Mucosa of gallbladder (tissue), 1 donor: ENCODE measurements at regions not wholly inside any gene's neighbourhood (a gene's known extent, or its start where the extent isn't known, plus 50 kb on each side); places are given as distances from the start of the nearest gene placed in this dataset.
"Not testable (repeated sequence)": the region's sequence is repeated elsewhere in the genome, so short reads cannot be mapped to it uniquely, and the experiment has no call there.

Source experiments
- DNase-seq: peaks from one replicate; pipeline ENCODE4 v3.0.0-alpha.2; 2020; ENCODE audit warnings: low spot score
- donor health status: DM: no; HTN: no; CAD: no.

- not testable (repeated sequence) for DNase-seq
Observed at GRCh38 chr9:87041553-87042235, 94.4 kb upstream of the GAS1 start.

GRCh38 chr9:87049929-87050608 lies 102.8 kb upstream of the GAS1 start:
- not testable (repeated sequence) for DNase-seq

DNA sequence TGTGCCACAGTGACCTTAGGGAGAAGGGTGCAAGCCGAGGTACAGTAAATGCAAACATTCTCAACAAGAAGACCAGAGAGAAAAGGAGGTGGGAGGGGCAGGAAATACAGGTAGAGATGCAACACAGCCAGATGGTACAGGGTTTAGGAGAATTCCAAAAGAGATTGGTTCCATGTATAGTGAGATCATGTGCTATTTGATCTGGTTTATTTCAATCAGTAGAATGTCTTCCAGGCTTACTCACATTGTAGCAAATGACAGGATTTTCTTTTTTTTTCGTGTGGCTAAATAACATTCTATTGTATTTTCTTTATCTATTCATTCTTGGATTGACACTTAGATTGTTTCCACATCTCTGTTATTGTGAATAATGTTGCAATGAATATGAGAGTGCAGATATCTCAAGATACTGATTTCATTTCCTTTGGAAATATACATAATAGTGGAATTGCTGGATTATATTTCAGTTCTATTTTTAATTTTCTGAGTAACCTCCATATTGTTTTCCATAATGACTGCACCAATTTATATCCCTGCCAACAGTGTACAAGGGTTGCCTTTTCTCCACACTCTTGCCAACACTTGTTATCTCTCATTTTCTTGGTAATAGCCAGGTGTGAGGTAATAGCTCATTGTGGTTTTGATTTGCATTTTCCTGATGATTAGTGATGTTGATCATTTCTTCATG lies 107.8 kb upstream of the GAS1 start:
- DNase-seq, result no peak

- DNase-seq, result no peak
Observed at GRCh38 chr9:87059772-87060171, 112.5 kb upstream of the GAS1 start.

DNA sequence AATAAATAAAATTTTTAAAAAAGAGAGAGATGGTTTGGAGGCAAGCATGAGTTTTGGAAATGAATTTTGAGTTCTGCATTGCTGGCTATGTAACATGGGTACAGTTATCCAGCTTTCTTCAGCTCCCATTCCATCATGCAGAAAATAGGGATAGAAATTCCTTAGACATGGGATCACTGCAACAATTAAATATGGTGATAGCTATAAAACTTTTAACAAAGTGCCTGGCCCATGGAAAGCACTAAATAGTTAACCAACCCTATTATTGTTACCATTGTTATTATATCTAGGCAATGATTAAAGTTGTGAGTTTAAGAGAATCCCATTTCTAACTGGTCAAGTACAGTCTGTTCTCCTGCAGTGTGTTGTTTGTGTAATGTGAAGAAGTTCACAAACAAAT lies 115.4 kb upstream of the GAS1 start:
- DNase-seq, result no peak

DNA sequence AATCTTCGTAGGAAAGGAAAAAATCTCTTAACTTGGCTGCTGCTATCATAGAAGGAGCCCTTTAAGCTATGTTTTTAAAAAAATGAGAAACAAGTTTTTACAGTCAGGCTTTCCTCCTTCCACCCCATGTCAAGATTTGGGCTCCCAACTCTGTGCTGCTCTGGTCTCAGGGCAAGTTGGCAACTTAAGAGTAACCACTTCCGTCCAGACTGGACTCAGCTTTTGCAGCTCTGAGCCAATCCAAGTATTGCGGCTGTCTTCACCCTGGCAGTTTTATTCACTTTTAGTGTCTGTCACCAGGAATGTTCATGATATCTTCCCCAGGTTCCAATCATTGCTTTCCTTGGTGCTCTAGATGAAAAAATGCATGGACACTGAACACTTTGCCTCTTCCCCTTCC lies 115.9 kb upstream of the GAS1 start:
- no peak for DNase-seq

DNA sequence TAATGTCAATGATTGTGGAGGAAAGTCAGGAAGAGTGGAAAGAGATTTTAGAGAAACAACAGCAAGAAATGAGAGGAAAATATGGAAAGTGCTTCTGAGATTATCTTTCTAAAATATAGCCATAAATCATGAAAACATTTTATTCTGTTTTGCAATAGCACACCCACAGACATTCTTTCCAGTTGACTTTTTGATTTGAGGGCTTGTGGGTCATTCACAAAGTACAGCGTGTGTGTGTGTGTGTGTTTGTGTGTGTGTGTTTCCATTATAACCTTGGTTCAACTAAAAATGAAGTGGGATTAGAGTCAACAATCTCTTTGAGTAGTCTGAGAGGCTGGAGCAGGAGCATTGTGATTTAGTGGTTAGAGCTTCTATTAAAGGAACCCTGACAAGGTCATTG lies 116.6 kb upstream of the GAS1 start:
- DNase-seq, result no peak

GRCh38 chr9:87064311-87064710 lies 117.0 kb upstream of the GAS1 start:
- no peak for DNase-seq

- DNase-seq, result no peak
Observed at GRCh38 chr9:87065981-87066380, 118.7 kb upstream of the GAS1 start.

DNA sequence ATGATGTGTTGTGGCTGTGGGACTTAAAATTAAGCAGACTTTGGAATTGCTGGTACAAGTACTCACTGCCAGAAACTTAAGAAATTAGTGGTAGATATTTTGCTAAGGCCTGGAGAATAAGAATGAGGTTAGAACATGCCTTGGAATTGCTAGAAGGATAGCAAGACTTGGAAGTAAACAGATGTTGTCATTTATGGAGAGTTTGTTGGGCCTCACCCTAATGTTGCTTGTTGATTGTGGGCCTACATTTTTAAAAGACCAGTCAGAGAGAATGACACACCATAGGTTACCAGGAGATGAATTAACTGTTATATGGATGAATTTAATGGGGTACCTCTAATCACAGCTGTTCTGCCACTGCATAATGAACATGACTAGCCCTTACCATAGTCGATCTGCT lies 120.1 kb upstream of the GAS1 start:
- DNase-seq, result no peak

DNA sequence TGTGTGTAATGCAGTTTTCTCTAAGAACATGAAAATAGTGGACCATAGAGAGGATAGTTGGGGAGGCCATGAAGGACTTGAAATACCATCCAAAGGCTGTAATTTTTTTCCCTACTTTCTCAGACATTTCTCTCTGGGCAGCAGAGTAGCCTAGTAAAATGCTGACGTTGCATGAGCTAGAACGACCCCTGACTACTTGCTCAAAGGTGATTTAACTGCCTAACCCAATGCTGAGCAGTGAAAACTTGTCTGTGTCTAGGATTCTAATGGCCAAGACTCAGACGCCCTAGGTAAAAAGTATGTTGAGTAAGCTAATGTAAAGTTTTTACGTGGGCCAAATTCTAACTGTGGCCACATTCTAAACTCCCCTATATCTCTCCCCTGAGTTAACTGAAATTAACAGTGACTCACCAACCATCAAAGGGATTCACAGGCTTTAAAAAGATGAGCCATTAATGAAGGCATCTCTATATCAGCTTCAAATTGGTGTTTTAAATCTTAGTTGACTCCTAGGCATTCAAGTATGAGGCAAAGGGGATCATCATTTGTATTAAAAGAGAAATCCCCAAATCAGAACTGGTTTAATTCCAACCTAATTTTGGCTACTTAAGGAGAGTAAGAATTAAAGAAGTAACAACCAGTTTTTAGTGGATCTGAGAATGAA lies 121.0 kb upstream of the GAS1 start:
- DNase-seq, result no peak

- no peak for DNase-seq
Observed at GRCh38 chr9:87069690-87070089, 122.4 kb upstream of the GAS1 start.

DNA sequence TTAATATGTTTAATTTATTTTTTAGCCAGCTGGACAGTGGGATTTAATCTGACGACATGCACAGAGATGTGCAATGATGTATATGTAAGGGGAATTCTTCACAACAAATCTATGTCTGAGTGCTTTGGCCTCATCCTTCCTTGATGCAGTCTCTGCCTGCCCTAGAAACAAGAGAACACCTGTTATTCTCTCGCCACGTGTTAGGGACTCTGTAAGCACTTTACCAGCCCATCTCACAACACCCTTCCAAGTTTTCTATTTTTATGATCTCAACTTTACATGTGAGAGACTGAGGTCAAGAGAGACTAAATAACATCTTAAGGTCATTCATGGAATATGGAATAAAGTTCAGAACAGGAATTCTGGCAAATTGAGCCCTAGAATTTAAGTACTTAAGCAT lies 123.0 kb upstream of the GAS1 start:
- DNase-seq, result no peak

GRCh38 chr9:87071473-87071872 lies 124.2 kb upstream of the GAS1 start:
- DNase-seq, result no peak

DNA sequence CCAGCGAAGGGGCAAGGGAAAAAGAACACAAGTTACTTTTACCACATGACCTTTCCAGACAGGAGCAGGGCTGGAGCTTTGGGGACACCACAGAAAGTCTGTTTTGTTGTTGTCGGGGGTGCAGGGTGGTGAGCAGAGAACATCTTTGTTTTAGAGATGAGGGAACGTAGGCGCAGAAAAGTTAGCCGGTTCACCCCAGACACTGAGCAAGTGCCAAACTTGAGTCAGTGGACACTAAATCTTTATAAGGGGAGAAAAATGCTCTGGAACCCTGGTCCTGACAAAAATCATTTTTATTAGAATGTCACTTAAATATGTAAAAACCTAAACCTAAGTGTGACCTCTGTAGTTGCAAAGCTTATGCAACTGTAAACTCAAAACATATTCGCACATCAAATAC lies 126.4 kb upstream of the GAS1 start:
- no peak for DNase-seq

DNA sequence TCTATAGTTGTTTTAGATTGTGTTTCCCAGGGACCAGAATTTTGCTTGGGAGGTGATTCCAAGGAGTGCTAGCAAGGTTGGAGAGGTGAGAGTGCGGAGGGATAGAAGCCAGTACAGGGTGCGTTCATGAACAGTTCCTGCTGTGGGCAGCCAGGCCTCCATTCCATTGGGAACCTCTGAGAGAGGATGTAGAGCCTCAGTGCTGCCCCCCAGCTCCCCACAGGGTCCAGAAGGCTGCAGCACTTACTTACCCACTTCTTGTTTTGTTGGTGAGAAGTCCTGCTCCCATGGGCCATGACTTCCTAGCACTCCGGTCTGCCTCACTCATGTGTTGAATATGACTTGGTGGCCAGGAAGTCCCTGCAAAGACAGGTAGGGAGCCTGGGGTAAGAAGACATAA lies 128.2 kb upstream of the GAS1 start:
- DNase-seq, result no peak

GRCh38 chr9:87076825-87077224 lies 129.5 kb upstream of the GAS1 start:
- no peak for DNase-seq

DNA sequence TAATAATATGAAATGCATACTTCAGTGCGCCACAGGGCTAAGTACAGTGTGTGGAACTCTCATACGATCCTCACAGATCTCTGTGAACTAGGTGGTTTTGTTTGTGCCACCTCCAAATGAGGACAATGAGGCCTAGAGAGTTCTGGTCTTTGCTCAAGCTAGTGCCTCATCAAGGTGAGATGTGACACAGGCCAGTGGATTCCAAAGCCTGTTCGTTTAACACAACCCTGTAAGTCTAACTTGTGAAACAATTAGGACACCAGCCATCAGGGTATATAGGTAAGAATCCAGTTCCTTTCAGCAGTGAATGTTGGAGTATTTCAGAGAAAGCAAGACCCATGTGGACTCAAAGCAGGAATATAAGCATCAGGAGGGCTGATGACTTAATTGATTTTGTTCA lies 130.7 kb upstream of the GAS1 start:
- DNase-seq, result no peak

GRCh38 chr9:87080512-87081264 lies 133.4 kb upstream of the GAS1 start:
- no peak for DNase-seq

- DNase-seq, result no peak
Observed at GRCh38 chr9:87081503-87081902, 134.2 kb upstream of the GAS1 start.

DNA sequence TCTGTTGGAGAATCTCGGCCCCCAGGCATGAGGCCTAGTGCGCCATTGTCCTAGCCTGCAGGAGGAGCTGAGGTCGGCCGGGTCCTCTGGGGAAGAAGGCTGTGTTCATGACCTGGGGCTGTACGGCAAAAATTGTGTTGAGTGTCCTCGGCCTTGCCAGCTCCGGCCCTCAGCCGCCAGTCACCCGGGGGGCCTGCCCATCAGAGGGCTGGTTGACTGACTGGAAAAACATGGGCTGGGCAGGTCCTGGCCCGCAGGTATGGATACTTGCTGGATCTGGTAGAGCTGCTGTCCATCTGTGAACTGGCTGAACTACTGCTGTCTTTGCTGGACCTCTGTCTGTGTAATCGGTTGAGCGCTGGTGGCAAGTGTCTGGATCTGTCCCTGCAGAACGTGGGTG lies 136.7 kb upstream of the GAS1 start:
- DNase-seq, result no peak

DNA sequence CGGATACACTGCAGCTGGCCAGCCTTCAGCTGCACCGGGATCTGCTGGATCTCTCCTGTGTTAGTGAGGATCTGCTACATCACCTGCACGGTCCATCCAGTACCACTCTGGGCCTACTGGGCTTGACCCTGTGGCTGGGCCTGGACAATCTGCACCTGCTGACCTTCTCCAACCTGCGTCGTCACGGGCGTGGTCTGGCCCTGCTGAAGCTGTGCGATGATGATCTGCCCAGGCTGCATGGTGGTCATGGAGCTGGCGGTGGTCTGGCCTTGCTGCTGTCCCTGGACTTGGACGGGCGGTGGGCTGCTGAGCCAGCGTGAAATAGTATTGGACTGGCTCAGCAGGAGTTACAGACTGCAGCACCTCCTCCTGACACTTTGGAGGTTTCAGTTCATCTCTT lies 137.1 kb upstream of the GAS1 start:
- no peak for DNase-seq
